ENCODE measurements at regions not wholly inside any gene's neighbourhood (a gene's known extent, or its start where the extent isn't known, plus 50 kb on each side); places are given as distances from the start of the nearest gene placed in this dataset.

- TF ChIP-seq CTCF (IDR thresholded peaks at IDR 0.05) (no peak), POLR2A (IDR thresholded peaks at IDR 0.05) (no peak)
Measured at GRCh38 chr2:38466409-38466808, 89.3 kb upstream of the ATL2 start.
